GM18907 (cell line): ENCODE measurements at regions not wholly inside any gene's neighbourhood (a gene's known extent, or its start where the extent isn't known, plus 50 kb on each side); places are given as distances from the start of the nearest gene placed in this dataset.
"Not testable (repeated sequence)": the region's sequence is repeated elsewhere in the genome, so short reads cannot be mapped to it uniquely, and the experiment has no call there.

Experiments used
- ATAC-seq: cut with Tn5 transposase; IDR thresholded peaks from one replicate; pipeline ENCODE4 v1.9.1; 2021; ENCODE audit warnings: mild to moderate bottlenecking, moderate library complexity; ENCODE audit not compliant: unreplicated experiment

DNA sequence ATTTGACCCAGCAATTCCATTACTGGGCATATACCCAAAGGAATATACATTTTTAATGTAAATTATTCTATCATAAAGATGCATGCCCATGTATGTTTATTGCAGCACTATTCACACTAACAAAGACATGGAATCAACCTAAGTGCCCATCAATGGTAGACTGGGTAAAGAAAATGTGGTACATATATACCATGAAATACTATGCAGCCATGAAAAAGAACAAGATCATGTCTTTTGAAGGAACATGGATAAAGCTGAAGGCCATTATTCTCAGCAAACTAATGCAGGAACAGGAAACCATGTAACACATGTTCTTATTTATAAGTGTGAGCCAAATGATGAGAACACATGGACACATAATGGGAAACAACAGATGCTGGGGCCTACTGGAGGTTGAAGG is 603.0 kb upstream of the MARCKS start:
- ATAC-seq: not testable (repeated sequence)

DNA sequence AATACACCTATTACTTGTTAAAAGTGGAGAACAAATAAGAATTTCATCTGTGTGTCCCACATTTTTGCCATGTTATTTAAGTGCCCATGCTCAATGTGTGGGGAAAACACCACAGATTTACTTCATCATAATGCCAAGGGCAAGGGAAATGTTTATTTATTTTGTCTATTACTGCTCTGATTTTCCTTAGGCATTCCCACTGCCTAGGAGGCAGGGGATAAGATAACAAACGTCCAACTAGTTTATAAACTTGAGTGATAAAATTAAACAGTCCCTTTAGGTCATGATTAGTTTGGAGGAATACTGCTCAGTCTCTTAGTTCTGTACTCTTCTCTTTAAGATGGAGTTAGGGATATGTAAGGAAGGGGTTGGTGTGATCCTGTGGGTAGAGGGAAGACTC is 598.4 kb upstream of the MARCKS start:
- ATAC-seq: no peak

DNA sequence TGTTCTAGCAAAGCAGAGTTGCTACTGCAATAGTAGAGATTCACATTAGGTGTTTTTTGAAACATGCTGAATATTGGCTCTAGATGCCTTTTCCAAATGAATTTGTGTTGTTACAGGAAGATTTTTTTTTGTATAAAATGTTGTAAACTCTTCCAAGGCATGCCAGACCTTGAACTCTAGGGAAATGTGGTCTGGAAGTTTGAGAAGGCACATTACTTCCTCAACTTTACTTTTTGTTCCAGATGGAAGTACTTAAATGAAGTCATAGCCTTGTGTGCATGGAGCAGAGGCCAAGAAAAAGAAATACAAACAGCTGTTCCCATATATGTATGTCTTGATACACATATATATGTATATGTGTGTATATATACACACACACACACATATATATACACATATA is 585.7 kb upstream of the MARCKS start:
- no peak for ATAC-seq

DNA sequence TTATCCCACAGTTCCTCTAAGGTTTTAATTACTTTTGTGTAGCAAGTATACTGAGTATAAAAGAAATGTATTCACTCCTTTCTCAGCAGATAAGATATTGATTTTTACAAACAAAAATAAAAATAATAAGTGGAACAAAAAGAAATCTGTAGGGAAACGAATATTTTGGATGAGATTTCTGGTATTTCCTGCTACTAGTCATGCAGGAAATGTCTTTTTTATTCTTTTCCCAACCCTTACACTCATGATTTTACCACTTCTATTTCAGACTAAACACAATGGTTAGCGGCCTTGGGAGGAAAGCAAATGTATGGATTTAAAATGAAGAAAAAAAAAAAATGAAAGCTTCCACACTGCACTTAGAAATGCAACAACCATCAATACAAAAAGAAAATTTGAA is 580.5 kb upstream of the MARCKS start:
- no peak for ATAC-seq

DNA sequence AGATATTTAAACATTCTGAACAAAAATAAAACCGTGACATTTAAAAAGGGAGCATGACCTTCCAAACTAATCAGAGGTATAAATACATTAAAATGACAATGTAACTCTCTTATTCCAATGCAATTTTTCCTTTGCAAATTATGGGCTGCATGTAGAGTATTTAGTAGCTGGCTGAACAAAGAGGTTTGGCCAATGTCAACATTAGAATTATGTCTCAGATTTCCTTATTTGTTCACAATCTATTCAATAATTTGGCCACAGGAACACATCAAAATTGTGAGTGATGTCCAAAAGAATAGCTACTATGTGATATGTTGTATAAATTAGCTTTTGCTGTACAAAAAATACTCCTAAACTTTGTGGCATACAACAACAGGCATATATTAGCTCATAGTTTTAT is 580.0 kb upstream of the MARCKS start:
- no peak for ATAC-seq

DNA sequence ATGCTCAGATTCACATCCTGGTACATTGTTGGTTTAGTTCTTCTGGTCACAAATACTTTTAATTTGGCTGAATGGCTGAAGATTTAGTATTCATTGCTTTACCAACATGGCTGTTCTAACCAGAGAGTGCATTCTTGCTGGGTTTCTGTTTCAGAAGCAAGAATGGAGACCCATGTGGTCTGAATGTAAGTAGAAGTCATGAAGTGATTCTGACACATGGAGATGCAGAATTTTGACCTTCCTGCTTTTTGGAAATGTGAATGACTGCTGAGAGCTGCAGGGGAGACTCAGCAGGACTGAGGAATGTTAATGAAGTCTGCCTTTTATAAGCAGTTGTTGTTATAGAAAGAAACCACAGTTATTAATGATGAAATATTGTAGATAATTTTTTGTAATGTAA is 576.1 kb upstream of the MARCKS start:
- no peak for ATAC-seq

DNA sequence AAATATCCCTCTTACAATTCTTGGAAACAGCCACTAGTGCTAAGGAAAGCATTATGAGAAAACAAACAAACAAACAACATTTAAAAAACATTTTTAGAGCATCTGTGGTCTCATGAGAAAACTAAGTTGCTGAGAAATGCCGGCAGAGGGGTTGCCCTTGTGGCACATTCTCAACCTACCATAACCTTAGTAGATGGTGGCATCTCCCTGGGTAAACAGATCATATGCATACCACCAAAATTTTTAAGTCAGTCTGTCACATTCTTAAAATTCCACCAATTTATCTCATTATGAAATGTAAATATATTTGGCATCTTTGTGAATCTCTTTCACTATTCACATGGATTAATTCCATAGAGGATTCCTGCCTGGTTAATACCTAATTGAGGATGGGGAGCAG is 575.7 kb upstream of the MARCKS start:
- ATAC-seq: no peak

DNA sequence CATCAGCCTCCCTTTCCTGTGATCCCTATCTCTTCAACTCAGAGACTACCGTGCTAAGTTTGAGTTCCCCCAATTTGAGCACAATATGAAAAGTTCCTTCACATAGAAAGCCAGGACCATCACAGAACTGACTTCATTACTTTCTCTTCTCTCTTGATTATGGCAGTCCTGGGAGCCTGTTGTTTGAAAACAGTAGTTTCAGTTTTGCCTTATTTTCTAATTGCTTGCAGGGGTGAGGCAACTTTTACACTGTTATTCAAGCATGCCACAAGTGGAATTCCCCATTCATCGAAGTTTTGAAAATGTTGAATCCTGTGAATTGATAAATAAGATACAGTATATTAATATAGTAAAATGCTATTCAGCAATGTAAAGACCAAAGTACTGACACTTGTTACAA is 569.7 kb upstream of the MARCKS start:
- ATAC-seq: peak; percentile 88

DNA sequence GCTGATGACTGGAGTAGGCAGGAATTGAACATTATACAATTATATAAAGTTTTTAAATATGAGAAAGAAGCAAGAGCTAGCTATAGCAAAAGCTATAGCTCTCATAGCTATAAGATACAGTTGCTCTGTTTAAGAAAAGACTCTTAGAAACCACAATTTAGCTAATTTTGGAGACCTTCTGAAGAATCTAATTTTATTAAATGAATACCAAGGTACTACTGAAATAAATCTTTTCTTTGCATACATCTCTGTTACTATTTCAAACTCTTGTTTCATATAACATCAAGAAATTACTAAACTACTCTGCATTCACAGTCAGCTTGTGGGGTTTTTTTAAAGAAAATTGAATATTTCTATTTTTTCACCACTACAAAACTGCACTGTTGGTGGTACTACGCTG is 568.7 kb upstream of the MARCKS start:
- no peak for ATAC-seq

DNA sequence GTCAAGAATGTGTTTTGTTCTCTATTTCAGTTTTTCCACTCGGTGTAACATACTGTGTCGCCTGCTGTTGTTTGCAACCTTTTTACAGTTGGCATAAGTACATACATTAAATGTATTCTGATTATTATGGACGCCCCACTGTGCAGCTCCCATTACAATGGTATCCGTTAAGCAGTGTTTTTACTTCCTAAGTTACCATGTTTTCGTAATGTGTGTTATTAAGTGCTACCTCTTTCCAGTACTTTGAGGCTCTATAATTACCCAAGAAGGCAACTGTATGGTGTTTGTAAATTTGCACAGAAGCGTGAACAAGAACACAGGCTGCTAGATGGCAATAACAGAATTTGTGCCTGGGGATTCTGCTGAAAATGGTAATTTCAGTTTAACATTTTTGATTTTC is 568.0 kb upstream of the MARCKS start:
- ATAC-seq: no peak

DNA sequence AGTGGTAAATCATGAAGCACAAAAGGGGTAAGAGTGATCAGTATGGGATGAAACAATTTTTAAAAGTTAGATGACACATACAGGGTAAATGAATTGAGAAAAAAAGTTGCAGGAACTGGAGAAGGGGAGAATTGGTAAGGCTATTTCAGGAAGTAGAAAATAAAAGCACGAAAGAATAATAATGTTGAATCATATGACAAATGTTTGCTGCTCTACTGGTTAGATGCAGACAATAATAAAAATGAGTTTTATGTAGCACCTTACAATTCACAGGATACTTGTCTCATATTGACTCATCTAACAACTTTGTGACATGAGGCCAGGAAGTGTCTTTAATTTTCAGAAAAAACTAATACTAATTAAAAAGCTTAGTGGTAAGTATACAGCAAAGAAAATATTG is 566.5 kb upstream of the MARCKS start:
- ATAC-seq: no peak

DNA sequence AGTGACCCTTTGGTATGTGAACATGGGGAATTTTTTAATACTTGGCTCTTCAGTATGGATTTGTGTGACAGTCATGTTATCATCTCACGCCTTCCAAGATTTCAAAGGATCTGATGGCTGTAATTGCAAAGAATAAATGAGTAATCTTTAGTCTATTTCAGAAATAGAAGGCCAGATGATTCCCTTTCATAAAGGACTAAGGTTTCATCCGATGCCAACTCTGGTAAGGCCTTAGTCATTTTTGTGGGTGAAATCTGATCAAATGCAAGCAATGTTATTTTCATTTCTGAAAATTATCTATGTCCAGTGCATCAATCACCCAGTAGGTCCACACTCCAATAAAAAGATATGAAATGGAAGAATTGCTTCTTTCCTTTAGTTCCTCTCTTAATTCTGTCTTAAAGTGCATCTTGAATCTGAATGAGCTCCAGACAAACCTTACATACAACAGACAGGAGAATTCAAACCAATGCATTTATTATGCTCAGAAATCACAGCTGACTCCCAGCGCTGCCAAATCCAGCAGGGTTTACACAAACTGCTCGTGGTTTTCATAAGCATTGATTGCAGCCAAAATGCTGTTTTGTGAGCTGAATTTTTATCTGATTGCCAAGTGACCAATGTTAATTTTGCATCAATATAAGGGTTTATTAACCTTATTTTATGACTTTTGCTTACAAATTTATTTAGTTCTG is 565.2 kb upstream of the MARCKS start:
- ATAC-seq: no peak

DNA sequence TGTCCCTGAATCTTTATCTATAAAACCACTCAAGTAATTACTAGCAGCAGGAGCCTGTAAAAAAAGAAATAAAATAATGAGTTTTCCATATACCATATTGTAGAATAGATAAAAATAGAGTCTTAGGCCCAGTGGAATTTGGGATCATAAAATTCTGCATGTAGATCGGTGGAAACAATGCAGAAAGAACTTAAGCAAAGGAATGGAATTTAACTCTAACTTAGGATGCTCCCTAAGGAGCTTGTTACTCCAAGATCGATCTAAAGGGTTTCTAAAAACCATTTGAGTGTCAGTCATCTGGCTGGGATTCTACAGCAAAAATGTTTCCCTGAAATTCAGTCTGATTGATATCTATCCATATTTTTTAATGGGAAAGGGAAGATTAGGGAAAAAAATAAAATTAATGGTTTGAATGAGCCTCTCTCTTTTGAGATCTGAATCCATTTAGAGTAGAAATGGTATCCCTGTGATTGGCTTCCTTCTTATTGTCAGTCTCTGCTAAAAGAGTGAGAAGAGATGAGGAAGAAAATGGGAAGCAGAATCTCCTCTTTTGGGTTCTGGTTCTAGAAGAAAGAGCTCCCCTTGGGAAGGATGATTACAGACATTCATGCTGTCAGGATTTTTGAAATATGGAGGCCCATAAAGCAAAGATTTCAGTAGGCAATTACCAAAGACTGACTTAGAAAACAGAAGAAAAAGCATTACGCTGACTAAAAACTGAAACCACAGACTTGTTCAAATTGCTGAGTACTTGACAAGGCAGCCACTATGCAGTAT is 564.3 kb upstream of the MARCKS start:
- ATAC-seq: peak; percentile 83

DNA sequence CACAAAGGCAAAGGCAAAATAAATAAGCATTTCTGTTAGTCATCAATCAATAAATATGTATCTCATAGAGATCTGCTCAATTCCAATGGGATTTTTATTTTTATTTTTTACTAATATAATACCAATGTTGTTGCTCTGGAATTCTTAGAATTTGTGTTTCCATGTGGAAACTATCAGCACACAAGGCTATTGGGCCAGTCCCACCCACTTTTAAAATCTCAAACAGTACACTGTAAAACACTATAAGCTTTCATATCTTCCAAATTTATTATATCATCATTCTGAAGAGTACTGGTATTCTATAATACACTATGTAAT is 563.8 kb upstream of the MARCKS start:
- no peak for ATAC-seq

DNA sequence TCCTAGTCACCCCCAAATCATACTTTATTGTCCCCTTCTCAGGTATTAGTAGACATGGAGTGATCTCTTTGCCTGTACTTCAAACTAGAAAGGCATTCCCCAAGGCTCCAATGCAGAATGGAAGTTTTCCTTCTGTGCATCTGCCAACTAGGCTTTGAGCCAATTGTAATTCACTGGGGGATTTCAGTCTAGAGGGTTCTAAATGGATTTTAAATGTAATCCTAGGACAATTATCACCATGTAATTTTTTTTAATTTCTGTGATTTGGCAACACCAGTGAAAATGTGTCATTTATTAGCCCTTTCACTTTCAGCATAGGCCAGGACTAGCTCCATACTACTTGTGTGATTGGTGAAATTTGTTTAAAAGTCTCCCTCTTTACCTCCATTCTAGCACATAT is 557.6 kb upstream of the MARCKS start:
- ATAC-seq: no peak

DNA sequence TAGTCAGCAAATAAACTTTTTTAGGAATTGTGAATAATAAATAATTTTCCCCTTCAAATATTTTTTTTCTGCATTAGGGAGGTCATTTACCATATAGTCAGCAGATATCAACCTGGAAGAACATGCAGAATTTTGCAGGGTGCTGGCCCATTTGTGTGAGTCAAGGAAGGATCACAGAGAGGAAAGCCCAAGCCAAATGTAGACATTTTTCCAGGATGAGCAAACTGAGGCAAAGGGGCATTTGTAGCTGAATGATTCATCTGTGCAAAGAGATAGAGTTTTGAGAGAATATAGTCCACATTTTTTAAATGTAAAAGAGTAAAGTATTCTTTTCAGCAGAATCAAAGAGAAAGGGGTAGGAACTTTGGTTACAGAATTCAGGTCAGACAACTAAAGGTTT is 555.5 kb upstream of the MARCKS start:
- ATAC-seq: no peak

DNA sequence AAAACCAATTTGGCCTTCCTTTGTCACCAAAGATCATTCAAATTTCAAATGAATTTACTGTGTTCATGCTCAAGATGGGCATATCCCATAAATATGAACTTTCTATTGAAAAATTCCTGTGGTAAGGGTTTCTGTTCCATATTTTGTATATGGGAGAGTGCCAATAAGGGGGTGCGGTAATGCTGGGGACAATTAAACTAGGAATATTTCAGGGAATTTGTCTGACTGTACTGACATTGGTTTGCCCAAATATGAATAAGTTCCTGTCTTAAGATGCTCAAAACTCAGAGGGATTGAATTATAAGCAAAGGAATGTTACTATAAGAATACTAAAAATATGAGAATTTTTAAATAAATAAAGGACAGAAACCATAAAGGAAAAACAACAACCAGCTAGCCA is 553.0 kb upstream of the MARCKS start:
- ATAC-seq: no peak

DNA sequence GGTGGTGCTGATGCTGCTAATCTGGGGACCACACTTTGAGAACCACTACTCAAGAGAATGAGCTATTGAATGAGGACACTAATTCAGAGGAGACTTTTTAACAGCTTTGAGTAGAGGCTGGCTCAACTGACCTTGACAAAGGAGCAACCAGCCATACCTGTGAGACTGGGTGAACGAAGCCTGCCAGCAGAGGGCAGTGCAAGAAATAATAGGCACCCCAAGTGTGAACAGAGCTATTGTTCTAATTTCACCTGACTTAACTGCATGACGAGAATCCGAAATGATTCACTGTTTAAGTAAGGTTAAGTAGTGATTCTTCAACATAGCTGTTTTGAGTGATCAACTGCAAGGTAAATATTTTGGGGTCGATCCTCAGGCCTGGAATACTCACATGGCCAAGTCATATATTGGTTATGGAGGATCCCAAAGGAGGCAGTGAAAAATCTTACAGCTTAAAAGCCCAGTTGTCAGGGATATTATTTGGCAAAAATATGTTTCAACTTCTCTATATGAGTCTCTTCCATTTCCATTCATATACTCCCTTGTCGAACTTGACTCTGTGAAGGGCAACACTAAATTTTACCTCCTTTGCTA is 550.5 kb upstream of the MARCKS start:
- peak; percentile 80 for ATAC-seq

DNA sequence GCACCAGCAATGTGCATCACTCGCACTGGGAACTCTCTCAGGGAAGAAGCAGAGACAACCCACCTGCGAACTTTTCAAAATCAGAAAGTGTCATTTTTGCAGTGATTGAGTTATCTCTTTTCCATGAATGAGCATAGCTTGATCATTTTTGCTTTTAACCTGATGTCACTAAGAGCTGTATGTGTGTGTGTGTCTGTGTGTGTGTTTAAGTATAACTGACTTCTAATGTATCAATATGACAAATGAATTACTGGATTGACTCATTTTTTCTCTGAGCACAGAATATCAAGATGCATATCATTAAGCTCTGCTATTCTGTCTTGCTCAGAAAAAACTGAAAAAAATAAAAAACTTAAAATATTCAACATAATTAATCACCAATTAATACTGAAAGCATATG is 548.9 kb upstream of the MARCKS start:
- ATAC-seq: no peak

DNA sequence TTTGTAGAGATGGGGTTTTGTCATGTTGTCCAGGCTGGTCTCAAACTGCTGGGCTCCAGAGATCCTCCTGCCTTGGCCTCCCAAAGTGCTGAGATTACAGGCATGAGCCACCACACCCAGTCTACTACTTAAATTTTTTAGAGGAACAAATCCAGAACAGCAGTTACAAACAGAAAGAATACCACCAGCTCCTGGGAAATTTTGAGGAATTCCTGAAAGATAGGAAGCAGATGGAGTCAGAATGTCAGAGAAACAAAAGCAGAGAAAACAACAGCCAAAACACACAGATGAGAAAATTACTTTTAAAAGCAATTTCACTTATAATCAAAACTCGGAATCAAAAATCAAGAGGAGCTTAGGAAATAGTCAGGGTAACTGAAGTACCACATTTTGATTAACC is 543.3 kb upstream of the MARCKS start:
- ATAC-seq: no peak

DNA sequence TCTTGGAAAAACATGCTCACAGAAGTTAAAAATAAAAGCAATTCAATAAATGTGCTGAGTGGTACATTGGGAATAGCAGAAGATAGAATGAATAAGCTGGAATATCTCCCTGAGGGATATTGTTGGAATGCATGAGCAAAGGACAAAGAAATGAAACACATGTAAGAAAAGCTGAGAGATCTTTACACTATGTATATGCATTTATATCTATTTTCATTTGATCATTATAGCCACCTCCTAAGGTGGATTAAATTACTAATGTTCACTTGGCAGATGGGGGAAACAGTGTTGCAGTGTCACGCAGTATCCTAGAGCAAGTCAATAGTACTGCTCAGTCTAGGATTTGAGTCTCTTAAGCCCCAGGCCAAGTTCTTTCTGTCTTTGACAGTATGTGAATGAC is 542.0 kb upstream of the MARCKS start:
- no peak for ATAC-seq

DNA sequence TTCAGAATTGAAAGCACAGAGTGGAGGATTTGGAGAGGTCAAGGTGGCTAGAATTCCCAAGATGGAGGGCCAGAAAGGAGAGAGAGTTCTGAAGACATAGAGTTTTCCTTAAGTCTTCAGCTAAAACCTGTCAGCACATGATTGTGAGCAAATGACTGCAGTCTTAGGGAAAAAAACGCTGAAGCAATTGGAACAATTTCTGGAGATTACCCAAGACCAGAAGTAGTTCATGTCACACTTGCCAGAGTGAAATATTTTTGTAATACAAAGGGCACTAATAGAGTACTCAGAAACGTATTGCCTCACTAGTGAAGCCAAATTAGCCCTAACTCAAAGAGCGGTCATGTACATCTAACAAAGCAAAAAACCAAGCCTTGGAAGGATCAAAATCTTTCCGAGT is 541.3 kb upstream of the MARCKS start:
- ATAC-seq: no peak

DNA sequence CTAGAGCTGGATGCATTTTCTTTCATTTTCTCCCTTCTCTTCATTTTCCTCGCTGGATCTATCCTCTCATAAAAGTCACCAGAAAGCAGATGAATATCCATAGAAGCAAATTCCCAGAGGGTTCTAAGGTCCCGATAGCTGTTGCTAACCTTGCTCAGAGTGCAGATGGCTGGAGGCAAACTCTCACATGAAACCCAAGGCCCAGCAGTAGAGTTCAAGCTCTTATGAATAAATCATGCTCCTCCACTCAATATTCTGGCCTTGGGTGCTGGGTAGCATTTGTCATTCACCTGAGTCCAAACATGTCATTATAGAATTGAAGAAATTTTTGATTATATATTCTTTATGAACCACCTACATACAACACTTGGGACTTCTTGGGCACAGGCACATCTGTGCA is 539.7 kb upstream of the MARCKS start:
- no peak for ATAC-seq
